Activated CD4-positive, alpha-beta T cell treated with anti-CD3 and anti-CD28 coated beads, Interleukin-2, Interleukin-4, amounts not matched to agents 100 ng/mL and 50 ng/mL, durations not matched to agents 16 hours and 8 hours (primary cell): ENCODE measurements at regions not wholly inside any gene's neighbourhood (a gene's known extent, or its start where the extent isn't known, plus 50 kb on each side); places are given as distances from the start of the nearest gene placed in this dataset.

ENCODE experiments used
- DNase-seq: peaks from one replicate; pipeline ENCODE4 v3.0.0-alpha.2; 2020; ENCODE audit warnings: low spot score

- no peak for DNase-seq
Observed at GRCh38 chr14:62006116-62006731, 244.0 kb downstream of the SNAPC1 start.

DNA sequence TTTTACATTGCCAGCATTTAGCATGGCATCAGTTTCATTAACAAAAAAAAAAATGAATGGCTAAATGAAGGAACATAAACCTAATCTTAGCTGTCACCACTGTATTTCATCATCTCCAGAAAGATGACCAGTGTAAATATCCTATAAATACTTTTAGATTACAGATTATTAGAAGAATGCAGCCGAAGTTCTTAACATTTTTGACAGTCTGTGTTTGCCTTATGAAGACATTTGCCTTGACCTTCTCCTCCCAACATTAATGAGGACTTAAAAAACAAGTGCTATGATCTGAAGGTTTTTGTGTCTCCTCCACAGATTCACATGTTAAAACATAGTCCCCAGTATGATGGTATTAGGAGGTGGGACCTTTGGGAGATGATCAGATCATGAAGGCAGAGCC lies 253.0 kb downstream of the SNAPC1 start:
- DNase-seq, result no peak

DNA sequence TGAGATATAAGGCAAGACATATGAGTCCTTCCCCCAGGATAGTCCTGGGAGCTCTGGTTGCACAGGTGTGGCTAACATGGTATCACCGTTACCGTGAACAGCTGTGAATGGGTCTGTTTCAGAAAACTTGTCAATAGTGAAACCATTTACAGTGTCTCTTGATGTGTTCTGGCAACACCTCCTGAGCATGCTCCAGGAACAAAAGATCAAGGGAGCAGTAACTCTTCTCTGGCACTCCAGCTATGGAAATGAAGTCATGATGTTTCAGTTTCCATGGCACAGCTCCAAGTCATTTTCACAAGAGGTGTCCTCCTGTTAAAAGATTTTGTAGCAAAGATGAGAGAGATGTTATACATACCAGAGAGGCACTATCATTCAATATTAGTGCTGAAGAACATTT lies 253.7 kb downstream of the SNAPC1 start:
- no peak for DNase-seq

- DNase-seq, result no peak
Observed at GRCh38 chr14:62017651-62018230, 255.5 kb downstream of the SNAPC1 start.

GRCh38 chr14:62018606-62019005 lies 256.4 kb downstream of the SNAPC1 start:
- DNase-seq, result no peak

DNA sequence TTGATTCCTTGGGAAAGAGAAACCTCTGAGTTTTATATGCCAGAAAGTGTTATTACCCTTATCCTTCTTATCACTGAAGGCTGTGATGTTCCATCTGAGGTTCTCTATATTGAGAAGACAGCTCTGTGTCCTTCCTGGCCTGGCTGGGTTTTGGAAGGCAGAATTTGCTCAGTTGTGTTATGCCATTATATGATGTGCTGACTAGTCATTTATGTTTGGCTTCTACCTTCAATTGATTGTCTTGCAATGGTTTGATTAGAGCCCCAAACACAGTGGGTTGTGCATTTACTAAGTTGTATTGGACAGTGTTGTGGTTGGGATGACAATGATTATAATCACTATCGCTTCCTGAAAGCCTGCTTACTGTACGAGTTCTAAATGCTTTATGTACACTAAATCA lies 265.7 kb downstream of the SNAPC1 start:
- no peak for DNase-seq

- no peak for DNase-seq
Observed at GRCh38 chr14:62029569-62029924, 267.3 kb downstream of the SNAPC1 start.

DNA sequence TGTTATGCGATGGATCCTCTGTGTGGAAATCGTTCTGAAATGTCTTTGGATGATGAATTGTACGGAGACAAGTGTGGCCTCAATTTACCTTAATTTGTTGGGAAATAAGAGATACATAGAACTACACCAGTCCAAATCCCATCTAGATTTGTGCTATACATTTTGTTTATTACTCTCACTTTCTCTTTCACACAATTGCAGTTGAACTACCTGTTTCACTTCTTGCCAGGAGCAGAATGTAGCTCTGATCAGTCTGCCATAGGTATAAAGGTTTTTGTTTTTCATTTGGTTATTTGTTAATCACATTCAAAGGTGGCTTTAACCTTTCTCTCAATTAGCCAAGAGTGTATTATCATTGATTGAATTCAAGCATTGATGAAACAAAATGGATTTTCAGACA lies 268.2 kb downstream of the SNAPC1 start:
- DNase-seq, result no peak

DNA sequence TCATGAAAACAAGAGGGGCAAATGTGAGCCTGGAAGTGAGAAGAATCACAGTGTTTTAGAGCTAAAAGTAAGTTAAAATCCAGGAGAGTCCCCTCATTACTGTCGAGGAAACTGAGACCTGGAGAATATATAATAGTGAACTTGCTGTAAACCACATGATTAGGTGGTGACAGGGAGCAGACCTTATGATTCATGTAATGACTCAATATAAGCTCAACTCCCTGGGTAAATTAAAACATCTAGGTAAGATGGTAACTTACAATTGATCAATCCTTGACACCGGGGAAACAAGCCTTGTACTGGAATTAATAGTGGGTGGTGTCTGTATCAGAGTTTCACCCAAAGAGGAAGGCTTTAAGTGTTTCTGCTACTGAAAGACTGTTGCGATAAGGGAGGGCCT lies 269.3 kb downstream of the SNAPC1 start:
- no peak for DNase-seq

- DNase-seq, result no peak
Observed at GRCh38 chr14:62053188-62053587, 291.0 kb downstream of the SNAPC1 start.

GRCh38 chr14:62056789-62057188 lies 294.6 kb downstream of the SNAPC1 start:
- DNase-seq, result no peak

DNA sequence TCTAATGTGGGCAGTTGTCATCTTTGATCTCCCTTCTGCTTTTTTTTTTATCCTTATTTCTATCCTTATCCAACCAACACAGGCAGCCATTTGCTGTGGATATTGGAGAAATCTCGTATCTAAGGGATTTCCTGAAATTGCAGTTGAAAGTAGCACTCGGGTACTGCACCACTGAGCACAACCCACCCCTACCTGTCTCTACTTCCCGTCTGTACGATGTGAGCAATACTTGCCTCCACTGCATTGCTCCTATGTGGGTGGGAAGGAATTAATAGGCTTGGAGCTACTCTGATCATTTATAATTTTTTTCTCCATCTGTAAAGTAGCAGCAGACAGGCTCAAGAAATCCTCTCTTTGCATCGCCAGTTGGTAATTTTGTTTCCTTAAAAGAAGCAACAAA lies 300.4 kb downstream of the SNAPC1 start:
- no peak for DNase-seq

DNA sequence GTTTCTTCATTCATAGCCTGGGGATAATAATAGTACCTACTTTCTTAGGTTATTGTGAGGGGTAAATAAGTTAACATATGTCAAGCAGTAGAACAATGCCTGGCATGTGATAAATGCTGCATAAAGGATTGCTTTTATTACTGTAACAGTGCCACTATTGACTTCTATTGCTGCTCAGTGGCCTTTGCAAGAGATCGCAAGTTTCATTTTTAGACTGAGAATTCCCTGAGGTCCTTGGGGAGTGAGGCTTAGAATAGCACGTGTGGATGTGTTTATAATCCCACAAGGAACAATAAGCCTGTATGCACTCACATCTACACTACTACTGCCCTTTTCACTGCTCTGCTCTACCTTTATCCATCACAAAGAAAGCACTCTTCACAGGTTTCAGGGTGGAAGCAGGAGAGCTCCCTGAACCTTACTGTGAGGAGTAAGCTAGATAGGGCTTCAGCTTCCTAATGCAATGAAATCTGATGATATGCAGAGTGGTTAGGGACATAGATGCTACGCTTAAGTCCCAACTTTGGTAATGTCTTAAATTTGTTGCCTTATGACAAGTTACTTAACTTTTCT lies 302.6 kb downstream of the SNAPC1 start:
- no peak for DNase-seq

DNA sequence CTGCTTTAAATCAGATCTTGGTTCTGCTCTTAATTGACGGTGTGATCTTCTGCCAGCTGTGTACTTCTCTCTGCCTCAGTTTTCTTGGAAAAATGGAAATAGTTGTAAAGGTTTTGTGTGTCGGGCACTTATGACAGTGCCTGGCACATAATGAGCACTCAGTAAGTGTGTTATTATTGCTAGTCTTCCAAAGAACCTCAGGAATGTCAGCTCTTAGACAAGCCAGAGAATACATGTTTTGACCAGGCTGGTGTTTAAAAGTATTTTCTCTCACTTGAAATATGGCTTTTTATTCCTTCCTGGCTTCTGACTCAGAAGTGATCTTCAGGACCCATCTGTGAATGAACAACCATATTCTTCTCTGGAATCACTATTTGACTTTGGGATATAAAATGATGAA lies 304.1 kb downstream of the SNAPC1 start:
- DNase-seq, result no peak

DNA sequence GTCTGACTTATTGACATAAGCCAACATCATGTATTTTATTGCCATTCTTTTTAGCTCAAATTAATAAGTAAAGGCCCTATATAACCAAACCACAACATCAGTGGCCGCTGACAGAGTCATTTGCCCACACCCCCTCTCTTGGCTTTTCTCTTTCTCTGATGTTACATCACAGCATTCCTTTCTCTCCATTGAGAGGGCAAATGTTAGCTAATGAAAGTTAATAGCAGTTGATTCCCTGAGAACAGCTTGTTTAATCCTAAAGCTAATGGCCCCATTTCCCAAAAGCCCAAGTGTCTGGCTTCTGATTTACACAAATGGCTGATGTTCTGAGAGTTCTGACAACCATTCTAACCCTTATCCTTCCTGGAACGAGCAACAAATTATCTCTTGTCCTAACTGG lies 308.8 kb downstream of the SNAPC1 start:
- no peak for DNase-seq

DNA sequence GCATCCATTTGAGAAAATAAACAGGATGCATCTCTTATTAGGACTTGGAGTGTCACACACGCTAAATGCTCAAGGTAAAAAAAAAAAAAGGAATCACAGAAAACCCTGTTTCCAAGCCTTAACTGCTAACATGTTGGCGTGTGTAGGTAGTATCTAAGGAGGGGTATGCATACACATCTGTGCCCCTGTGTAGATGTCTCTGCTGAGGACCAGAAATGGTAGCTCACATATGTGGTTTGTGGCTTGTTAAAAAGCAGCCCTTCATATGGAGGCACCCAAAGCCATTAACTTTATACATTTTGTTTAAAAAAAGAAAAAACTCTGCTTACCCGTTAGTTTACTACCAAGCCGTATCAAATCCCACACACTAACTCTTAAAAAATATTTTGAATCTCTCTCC lies 314.1 kb downstream of the SNAPC1 start:
- no peak for DNase-seq

DNA sequence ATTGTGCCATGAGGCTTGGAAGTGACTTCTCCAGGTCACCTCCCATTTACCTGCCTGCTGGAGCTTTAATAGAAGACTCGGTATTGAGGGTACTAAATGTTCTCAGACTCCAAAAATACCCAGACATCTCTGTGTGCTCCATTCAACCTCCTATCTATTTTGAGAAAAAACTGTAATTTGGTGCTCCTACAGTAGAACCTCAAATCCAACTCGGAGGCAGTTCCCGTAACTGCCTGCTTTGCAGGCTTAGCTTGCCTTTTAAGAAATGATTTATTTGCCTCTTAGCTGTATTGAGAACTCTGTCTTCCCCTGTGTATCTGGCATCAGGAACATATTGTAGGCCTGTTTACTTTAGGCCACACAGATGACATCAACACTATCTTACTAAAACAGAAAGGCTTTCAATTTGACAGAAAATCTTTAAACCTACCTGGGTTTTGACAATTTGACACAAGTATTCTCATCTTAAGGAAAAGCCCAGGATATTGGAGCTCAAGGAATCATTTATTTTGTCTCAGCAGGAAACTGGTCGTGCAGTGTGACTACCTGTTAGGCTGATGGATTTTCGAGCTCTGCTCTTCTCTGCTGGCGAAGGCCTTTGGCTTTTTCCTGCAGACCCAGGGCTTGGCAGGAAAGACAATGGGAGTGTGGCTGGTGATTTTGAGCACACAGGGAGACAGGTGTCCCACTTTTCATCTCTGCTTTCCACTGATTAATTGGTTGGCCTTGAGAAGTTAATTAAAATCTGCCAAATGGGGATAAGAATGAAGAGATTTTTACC lies 314.8 kb downstream of the SNAPC1 start:
- DNase-seq, result no peak

- DNase-seq, result no peak
Observed at GRCh38 chr14:62077676-62078261, 315.5 kb downstream of the SNAPC1 start.

GRCh38 chr14:62079038-62079437 lies 316.8 kb downstream of the SNAPC1 start:
- no peak for DNase-seq

GRCh38 chr14:62081012-62081612 lies 318.9 kb downstream of the SNAPC1 start:
- DNase-seq, result no peak

DNA sequence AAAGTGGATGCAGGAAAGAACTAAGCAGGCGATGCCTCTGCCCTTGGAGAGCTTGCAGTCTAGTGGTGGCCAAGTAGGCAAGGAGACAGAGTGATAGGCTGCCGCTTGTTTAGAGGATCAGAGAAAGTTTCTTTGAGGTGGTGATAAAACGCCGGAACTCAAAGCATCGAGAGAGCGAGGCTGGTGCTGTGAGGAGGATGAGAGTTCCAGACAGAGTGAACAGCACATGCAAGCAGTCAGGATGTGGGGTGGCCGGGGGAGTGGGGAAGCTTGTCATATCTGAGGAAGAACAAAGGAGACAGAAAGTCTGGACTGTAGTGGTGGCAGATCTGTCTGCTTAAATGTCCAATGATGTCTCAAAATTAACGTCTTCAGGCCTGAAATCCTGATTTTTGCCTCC lies 319.7 kb downstream of the SNAPC1 start:
- no peak for DNase-seq

- DNase-seq, result no peak
Observed at GRCh38 chr14:62082779-62083178, 320.6 kb downstream of the SNAPC1 start.

- DNase-seq, result no peak
Observed at GRCh38 chr14:62084020-62084419, 321.8 kb downstream of the SNAPC1 start.
